ENCODE measurements at regions not wholly inside any gene's neighbourhood (a gene's known extent, or its start where the extent isn't known, plus 50 kb on each side); places are given as distances from the start of the nearest gene placed in this dataset.

DNA sequence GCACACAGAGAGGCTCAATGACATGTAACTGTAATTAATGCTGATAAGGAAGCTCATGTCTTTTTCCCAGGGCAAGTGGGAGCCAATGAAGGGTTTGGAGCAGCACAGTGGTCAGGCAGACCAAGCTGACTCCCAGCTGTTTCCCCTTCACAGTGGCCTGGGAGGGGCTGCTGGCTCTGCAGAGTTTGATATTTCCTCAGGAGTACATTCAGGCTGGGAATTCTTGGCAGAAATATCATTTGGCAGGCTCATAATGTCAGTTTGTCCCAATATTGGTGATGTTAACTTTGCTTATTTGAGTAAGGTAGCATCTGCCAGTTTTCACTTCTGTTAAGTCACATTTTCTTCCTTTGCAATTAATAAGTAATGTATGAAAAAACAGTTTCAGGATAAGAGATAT is 247.0 kb downstream of the EMP1 start:
- Histone ChIP-seq H3K27me3 (ENCODE audit: control insufficient read depth, low read length) (no peaks in the 10 kb centered on the region), H3K4me3 (ENCODE audit: low read length) (no peak overlapping the region), H3K4me2 (ENCODE audit: low read length) (no peak overlapping the region), H3F3A (ENCODE audit: control insufficient read depth, insufficient read depth) (no peaks in the 10 kb centered on the region), H3K79me2 (ENCODE audit: control insufficient read depth, low read length) (no peaks in the 10 kb centered on the region), H3K9me2 (replicated peaks; ENCODE audit: control insufficient read depth, low read length) (no peaks in the 10 kb centered on the region), H3K9me3 (ENCODE audit: control insufficient read depth, insufficient read depth, low read length) (no peaks in the 10 kb centered on the region), H3K36me3 (ENCODE audit: control insufficient read depth, low read length) (no peaks in the 10 kb centered on the region), H3K27ac (ENCODE audit: low read depth, low read length) (no peak overlapping the region), H3K4me1 (ENCODE audit: control insufficient read depth, low read length) (no peaks in the 10 kb centered on the region), H4K20me1 (ENCODE audit: control insufficient read depth, insufficient read depth, low read depth, low read length) (no peaks in the 10 kb centered on the region)
- TF ChIP-seq, protein P1, sequence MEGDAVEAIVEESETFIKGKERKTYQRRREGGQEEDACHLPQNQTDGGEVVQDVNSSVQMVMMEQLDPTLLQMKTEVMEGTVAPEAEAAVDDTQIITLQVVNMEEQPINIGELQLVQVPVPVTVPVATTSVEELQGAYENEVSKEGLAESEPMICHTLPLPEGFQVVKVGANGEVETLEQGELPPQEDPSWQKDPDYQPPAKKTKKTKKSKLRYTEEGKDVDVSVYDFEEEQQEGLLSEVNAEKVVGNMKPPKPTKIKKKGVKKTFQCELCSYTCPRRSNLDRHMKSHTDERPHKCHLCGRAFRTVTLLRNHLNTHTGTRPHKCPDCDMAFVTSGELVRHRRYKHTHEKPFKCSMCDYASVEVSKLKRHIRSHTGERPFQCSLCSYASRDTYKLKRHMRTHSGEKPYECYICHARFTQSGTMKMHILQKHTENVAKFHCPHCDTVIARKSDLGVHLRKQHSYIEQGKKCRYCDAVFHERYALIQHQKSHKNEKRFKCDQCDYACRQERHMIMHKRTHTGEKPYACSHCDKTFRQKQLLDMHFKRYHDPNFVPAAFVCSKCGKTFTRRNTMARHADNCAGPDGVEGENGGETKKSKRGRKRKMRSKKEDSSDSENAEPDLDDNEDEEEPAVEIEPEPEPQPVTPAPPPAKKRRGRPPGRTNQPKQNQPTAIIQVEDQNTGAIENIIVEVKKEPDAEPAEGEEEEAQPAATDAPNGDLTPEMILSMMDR (IDR thresholded peaks at IDR 0.05; ENCODE audit: low read depth, low read length, poor library complexity, severe bottlenecking) = no peak
- no peak for TF ChIP-seq EZH2phosphoT487 (IDR thresholded peaks at IDR 0.05; ENCODE audit: borderline replicate concordance, low read length)

DNA sequence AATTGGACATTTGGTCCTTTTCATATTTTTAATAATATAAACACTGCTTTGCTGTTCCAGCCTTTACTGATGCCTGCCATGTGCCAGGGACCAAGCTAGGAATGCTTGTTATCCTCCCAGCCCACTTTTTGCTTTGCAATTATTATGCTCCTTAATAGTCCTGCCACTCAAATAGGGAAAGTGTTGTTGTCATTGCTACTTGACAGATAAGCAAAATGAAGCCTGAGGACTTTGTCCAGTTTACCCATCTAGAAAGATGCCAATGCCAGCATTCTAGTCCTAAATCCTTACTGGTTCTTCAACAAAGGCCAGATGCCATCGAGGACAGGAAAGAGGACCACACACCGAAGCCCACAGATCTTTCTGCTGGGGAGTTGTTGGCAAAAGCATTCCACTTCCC is 246.5 kb downstream of the EMP1 start:
- Histone ChIP-seq H3K9me2 (replicated peaks; ENCODE audit: control insufficient read depth, low read length) (no peaks in the 10 kb centered on the region), H3K9me3 (ENCODE audit: control insufficient read depth, insufficient read depth, low read length) (no peaks in the 10 kb centered on the region), H3K36me3 (ENCODE audit: control insufficient read depth, low read length) (no peaks in the 10 kb centered on the region), H3K4me1 (ENCODE audit: control insufficient read depth, low read length) (no peaks in the 10 kb centered on the region), H3K4me2 (ENCODE audit: low read length) (no peak overlapping the region), H4K20me1 (ENCODE audit: control insufficient read depth, insufficient read depth, low read depth, low read length) (no peaks in the 10 kb centered on the region), H3F3A (ENCODE audit: control insufficient read depth, insufficient read depth) (no peaks in the 10 kb centered on the region), H3K27me3 (ENCODE audit: control insufficient read depth, low read length) (no peaks in the 10 kb centered on the region), H3K79me2 (ENCODE audit: control insufficient read depth, low read length) (no peaks in the 10 kb centered on the region), H3K27ac (ENCODE audit: low read depth, low read length) (no peak overlapping the region), H3K4me3 (ENCODE audit: low read length) (no peak overlapping the region)
- no peak for TF ChIP-seq EZH2phosphoT487 (IDR thresholded peaks at IDR 0.05; ENCODE audit: borderline replicate concordance, low read length)
- TF ChIP-seq, protein P1 (IDR thresholded peaks at IDR 0.05; ENCODE audit: low read depth, low read length, poor library complexity, severe bottlenecking) = no peak

DNA sequence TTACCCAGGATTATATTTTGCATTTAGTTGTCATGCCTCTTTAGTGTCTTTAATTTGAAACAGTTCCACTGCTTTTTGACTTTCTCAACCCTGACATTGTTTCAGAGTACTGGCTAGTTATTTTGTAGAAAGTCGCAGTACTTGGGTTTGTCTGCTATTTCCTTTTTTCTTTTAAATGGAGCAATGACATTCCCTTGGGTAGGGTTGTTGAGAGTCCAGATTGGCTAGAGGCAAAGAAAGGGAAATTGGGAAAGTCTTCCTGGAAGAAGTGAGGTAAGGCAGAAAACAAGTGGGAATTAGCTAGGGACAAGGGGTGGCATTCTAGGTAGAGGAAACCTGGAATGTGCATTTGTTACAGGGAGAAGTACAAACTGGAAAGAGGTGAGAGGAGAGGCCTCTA is 245.9 kb downstream of the EMP1 start:
- Histone ChIP-seq H3K9me3 (ENCODE audit: control insufficient read depth, insufficient read depth, low read length) (no peaks in the 10 kb centered on the region), H3K9me2 (replicated peaks; ENCODE audit: control insufficient read depth, low read length) (no peaks in the 10 kb centered on the region), H3K4me3 (ENCODE audit: low read length) (no peak overlapping the region), H3K4me1 (ENCODE audit: control insufficient read depth, low read length) (no peaks in the 10 kb centered on the region), H3K79me2 (ENCODE audit: control insufficient read depth, low read length) (no peaks in the 10 kb centered on the region), H3K36me3 (ENCODE audit: control insufficient read depth, low read length) (no peaks in the 10 kb centered on the region), H3K27me3 (ENCODE audit: control insufficient read depth, low read length) (no peaks in the 10 kb centered on the region), H4K20me1 (ENCODE audit: control insufficient read depth, insufficient read depth, low read depth, low read length) (no peaks in the 10 kb centered on the region), H3F3A (ENCODE audit: control insufficient read depth, insufficient read depth) (no peaks in the 10 kb centered on the region), H3K27ac (ENCODE audit: low read depth, low read length) (no peak overlapping the region), H3K4me2 (ENCODE audit: low read length) (no peak overlapping the region)
- TF ChIP-seq, protein P1 (IDR thresholded peaks at IDR 0.05; ENCODE audit: low read depth, low read length, poor library complexity, severe bottlenecking) = no peak
- no peak for TF ChIP-seq EZH2phosphoT487 (IDR thresholded peaks at IDR 0.05; ENCODE audit: borderline replicate concordance, low read length)

DNA sequence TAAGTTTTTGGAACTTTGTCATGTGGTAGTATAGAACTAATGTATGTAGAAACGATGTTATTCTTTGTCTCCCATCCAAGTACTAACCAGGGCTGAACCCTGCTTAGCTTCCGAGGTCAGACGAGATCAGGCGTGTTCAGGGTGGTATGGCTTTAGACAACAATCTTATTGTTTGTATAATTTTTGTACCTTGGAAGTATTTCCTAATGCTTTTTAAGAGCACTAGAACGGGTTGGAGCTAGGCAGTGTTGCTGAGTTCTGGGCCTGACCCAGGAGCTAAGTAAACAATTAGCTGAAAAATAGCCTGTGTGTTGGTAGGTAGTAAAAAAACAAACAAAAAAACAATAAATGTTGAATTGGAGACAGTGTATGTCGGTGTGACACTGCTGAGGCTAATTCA is 244.3 kb downstream of the EMP1 start:
- no peaks in the 10 kb centered on the region for H3K36me3 ChIP-seq (ENCODE audit: control insufficient read depth, low read length)

More for the DNA sequence above, 244.3 kb downstream of the EMP1 start:
- H3K27ac ChIP-seq (ENCODE audit: low read depth, low read length) = no peak overlapping the region
- no peaks in the 10 kb centered on the region for H4K20me1 ChIP-seq (ENCODE audit: control insufficient read depth, insufficient read depth, low read depth, low read length)
- no peak for TF ChIP-seq EZH2phosphoT487 (IDR thresholded peaks at IDR 0.05; ENCODE audit: borderline replicate concordance, low read length)
- TF ChIP-seq, protein P1 (IDR thresholded peaks at IDR 0.05; ENCODE audit: low read depth, low read length, poor library complexity, severe bottlenecking) = no peak
- H3K9me2 ChIP-seq (replicated peaks; ENCODE audit: control insufficient read depth, low read length) = no peaks in the 10 kb centered on the region
- H3K9me3 ChIP-seq (ENCODE audit: control insufficient read depth, insufficient read depth, low read length) = no peaks in the 10 kb centered on the region
- H3K4me1 ChIP-seq (ENCODE audit: control insufficient read depth, low read length) = no peaks in the 10 kb centered on the region
- no peak overlapping the region for H3K4me2 ChIP-seq (ENCODE audit: low read length)
- no peaks in the 10 kb centered on the region for H3K27me3 ChIP-seq (ENCODE audit: control insufficient read depth, low read length)
- H3K79me2 ChIP-seq (ENCODE audit: control insufficient read depth, low read length) = no peaks in the 10 kb centered on the region
- no peaks in the 10 kb centered on the region for H3F3A ChIP-seq (ENCODE audit: control insufficient read depth, insufficient read depth)
- no peak overlapping the region for H3K4me3 ChIP-seq (ENCODE audit: low read length)
